ENCODE measurements at regions not wholly inside any gene's neighbourhood (a gene's known extent, or its start where the extent isn't known, plus 50 kb on each side); places are given as distances from the start of the nearest gene placed in this dataset.

DNA sequence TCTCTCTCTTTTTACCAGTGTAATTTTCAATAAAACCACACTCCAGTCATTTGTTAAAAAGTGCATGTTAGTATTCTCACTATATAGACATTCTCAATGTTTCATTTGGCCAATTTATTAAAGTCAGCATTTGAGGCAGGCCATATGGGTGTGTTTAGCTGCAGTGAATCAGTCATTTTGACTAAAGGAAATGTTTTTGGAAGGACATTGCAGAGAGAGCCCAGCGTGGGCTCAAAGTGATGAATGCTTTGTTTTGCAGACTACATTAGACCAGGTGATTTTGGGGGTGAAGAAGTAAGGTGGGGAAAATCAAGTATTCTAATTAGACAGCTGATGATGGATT is 116.7 kb downstream of the POSTN start:
- H3K27ac Mint-ChIP-seq (ENCODE audit: low read depth, unreplicated experiment), result no peak overlapping the region
- intact Hi-C loops (cut with micrococcal nuclease), result no loop called here
- no peaks in the 10 kb centered on the region for H3K27me3 Mint-ChIP-seq (ENCODE audit: insufficient read depth, unreplicated experiment)
- no peaks in the 10 kb centered on the region for H3K36me3 Mint-ChIP-seq (ENCODE audit: insufficient read depth, unreplicated experiment)
- TF ChIP-seq, protein P1, sequence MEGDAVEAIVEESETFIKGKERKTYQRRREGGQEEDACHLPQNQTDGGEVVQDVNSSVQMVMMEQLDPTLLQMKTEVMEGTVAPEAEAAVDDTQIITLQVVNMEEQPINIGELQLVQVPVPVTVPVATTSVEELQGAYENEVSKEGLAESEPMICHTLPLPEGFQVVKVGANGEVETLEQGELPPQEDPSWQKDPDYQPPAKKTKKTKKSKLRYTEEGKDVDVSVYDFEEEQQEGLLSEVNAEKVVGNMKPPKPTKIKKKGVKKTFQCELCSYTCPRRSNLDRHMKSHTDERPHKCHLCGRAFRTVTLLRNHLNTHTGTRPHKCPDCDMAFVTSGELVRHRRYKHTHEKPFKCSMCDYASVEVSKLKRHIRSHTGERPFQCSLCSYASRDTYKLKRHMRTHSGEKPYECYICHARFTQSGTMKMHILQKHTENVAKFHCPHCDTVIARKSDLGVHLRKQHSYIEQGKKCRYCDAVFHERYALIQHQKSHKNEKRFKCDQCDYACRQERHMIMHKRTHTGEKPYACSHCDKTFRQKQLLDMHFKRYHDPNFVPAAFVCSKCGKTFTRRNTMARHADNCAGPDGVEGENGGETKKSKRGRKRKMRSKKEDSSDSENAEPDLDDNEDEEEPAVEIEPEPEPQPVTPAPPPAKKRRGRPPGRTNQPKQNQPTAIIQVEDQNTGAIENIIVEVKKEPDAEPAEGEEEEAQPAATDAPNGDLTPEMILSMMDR (IDR thresholded peaks at IDR 0.05; ENCODE audit: unreplicated experiment), result no peak
- ChIA-PET POLR2A (interaction anchor here (0.6 kb wide), 1 partner anchor 28 kb away, joined by 3 read pairs; no protein-coding TSS in a partner anchor), CTCF (interaction anchor here (0.6 to 1.0 kb wide), 3 partner anchors 11 to 408 kb away, joined by 3 to 4 read pairs (median 3); no protein-coding TSS in a partner anchor)
- no peak for DNase-seq (ENCODE audit: unreplicated experiment)
- H3K4me3 Mint-ChIP-seq (ENCODE audit: unreplicated experiment), result no peak overlapping the region
- BruUV-seq (replicated peaks), result no TSS peak
- peaks cover 2% of the 10 kb centered on the region for H3K4me1 Mint-ChIP-seq (ENCODE audit: insufficient read depth, unreplicated experiment)
- H3K9me3 Mint-ChIP-seq (ENCODE audit: unreplicated experiment), result no peaks in the 10 kb centered on the region

DNA sequence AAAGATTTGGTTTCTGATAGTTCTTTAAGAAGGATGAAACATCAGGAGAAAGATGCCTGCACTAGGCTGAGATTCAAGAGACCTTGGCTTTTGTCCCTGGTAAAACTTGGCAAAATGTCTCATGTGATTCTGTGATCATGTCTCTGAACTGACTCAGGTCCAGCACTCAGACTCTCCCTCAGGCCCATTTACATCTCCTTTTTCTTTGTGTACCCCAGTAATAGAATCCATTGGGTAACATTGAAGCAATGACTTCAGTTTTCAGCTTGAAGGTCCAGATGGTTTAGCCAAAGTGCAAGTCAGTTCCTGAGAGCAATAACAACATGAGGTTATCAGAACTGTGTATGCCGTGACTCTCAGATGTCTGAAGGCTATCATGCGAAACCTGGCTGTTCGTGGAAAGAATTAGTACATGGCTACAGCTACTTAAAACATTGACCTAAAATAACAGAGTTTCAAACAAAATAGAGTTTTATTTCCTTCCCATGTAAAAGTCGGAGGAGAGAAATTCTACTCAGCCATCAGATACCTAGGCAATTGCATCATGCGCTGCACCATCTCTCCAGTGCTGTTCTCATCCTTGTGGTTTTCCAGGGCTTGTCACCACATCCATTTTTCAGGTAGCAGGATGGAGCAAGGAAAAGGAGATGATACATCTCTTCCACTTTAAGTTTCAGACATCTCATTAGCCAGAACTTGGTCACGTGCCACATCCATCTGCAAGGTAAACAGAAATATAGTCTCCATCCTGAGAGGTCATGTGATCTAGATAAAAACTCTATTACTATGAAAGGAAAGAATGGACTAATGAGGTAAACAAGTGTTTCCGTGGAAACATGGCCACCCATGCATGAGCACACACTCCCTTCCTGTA is 117.3 kb downstream of the POSTN start:
- no peaks in the 10 kb centered on the region for H3K36me3 Mint-ChIP-seq (ENCODE audit: insufficient read depth, unreplicated experiment)
- intact Hi-C loops (cut with micrococcal nuclease), result no loop called here
- no peak overlapping the region for H3K4me3 Mint-ChIP-seq (ENCODE audit: unreplicated experiment)
- DNase-seq (ENCODE audit: unreplicated experiment), result no peak
- H3K4me1 Mint-ChIP-seq (ENCODE audit: insufficient read depth, unreplicated experiment), result peaks cover 6% of the 10 kb centered on the region
- BruUV-seq (replicated peaks), result no TSS peak
- H3K27ac Mint-ChIP-seq (ENCODE audit: low read depth, unreplicated experiment), result no peak overlapping the region
- TF ChIP-seq, protein P1 (IDR thresholded peaks at IDR 0.05; ENCODE audit: unreplicated experiment), result no peak
- ChIA-PET CTCF (interaction anchor here (0.6 to 1.0 kb wide), 2 partner anchors 10 to 24 kb away, joined by 3 to 4 read pairs; no protein-coding TSS in a partner anchor), POLR2A (no interaction called here)
- no peaks in the 10 kb centered on the region for H3K27me3 Mint-ChIP-seq (ENCODE audit: insufficient read depth, unreplicated experiment)
- no peaks in the 10 kb centered on the region for H3K9me3 Mint-ChIP-seq (ENCODE audit: unreplicated experiment)

DNA sequence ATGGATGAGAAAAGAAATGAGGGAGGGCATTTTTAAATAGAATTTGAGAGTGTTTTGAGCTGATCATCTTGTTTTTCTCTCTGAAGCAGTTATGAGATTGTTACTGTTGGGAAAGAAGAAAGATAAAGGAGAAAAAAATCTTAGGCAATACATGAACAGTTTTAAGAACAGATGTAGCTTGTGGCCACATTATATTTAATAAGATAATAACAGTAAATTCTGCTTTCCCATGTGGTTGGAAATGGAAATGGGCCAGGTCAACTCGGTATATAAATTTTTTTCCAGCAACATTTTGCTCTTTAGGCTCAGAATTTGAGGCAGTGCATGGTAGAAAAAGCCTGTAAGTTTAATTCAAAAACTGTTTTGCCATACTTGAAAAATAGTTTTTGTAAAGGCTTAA is 118.7 kb downstream of the POSTN start:
- no peak overlapping the region for H3K4me3 Mint-ChIP-seq (ENCODE audit: unreplicated experiment)
- no TSS peak for BruUV-seq (replicated peaks)
- peaks cover 6% of the 10 kb centered on the region for H3K4me1 Mint-ChIP-seq (ENCODE audit: insufficient read depth, unreplicated experiment)
- intact Hi-C loops (cut with micrococcal nuclease), result no loop called here
- TF ChIP-seq, protein P1 (IDR thresholded peaks at IDR 0.05; ENCODE audit: unreplicated experiment), result no peak
- no peak for DNase-seq (ENCODE audit: unreplicated experiment)
- no peaks in the 10 kb centered on the region for H3K27me3 Mint-ChIP-seq (ENCODE audit: insufficient read depth, unreplicated experiment)
- POLR2A ChIA-PET, result no interaction called here
- no peaks in the 10 kb centered on the region for H3K36me3 Mint-ChIP-seq (ENCODE audit: insufficient read depth, unreplicated experiment)
- no peak overlapping the region for H3K27ac Mint-ChIP-seq (ENCODE audit: low read depth, unreplicated experiment)
- H3K9me3 Mint-ChIP-seq (ENCODE audit: unreplicated experiment), result no peaks in the 10 kb centered on the region
- CTCF ChIA-PET, result interaction anchor here (0.6 kb wide), 1 partner anchor 59 kb away, joined by 3 read pairs; no protein-coding TSS in a partner anchor

DNA sequence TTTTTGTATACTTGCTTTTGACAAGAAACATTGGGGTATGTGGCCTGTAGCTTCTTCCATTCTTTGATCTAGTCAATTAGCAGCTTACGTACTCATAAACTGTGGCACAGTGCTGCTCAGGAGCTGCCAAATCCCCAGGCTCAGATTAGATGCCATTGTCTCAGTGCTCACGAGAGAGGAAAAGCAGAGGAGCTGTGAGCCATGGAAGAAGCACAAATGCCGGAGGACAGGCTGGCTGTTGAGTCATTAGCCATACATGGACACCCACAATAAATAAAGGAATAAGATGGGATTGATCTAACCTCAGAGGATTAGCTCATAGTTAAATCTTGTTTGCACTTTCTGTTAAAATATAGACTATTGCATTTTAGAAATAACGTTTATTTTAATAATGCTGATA is 121.7 kb downstream of the POSTN start:
- CTCF ChIA-PET, result interaction anchor here (0.7 kb wide), 1 partner anchor 45 kb away, joined by 4 read pairs; no protein-coding TSS in a partner anchor
- TF ChIP-seq, protein P1 (IDR thresholded peaks at IDR 0.05; ENCODE audit: unreplicated experiment), result no peak
- Mint-ChIP-seq H3K4me1 (ENCODE audit: insufficient read depth, unreplicated experiment) (peaks cover 6% of the 10 kb centered on the region), H3K27me3 (ENCODE audit: insufficient read depth, unreplicated experiment) (no peaks in the 10 kb centered on the region), H3K27ac (ENCODE audit: low read depth, unreplicated experiment) (peak overlapping the region; percentile 80), H3K9me3 (ENCODE audit: unreplicated experiment) (no peaks in the 10 kb centered on the region), H3K36me3 (ENCODE audit: insufficient read depth, unreplicated experiment) (no peaks in the 10 kb centered on the region), H3K4me3 (ENCODE audit: unreplicated experiment) (no peak overlapping the region)
- POLR2A ChIA-PET, result interaction anchor here (1.0 kb wide), 1 partner anchor 477 kb away, joined by 3 read pairs; the partner anchor contains the start of gene EXOSC8
- BruUV-seq (replicated peaks), result no TSS peak
- peak; percentile 12 for DNase-seq (ENCODE audit: unreplicated experiment)
- intact Hi-C loops (cut with micrococcal nuclease), result no loop called here

Measured in MCF 10A (cell line).